SH-SY5Y (cell line): ENCODE measurements at regions not wholly inside any gene's neighbourhood (a gene's known extent, or its start where the extent isn't known, plus 50 kb on each side); places are given as distances from the start of the nearest gene placed in this dataset.

Experiments used
- GATA2 ChIP-seq: IDR thresholded peaks from 2 replicates; pipeline ENCODE4 v1.6.1; 2011; ENCODE audit warnings: mild to moderate bottlenecking, low read depth, low read length
- GATA3 ChIP-seq: IDR thresholded peaks from 2 replicates; pipeline ENCODE4 v1.6.1; 2011; ENCODE audit warnings: low read depth, mild to moderate bottlenecking, low read length, moderate library complexity

DNA sequence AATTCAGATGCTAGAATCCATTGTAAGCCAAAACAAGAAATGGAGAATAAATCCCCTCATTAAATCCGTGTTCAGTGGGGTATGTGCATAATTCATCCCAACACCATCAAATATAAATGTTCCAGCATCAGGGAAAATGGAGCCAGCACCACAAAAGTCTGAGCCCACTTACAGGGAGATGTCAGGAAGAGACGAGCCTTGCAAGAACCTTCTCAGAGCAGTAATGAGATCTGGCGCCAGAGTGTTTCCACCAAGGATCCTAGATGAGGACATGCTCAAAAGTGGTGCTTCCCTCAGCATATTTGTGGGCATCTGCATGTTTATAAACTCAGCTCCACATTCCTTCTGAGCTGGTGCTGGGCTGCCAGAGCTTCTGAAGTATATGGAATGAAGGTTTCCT is 541.9 kb upstream of the C16orf82 start:
- no peak for TF ChIP-seq GATA3
- TF ChIP-seq GATA2 = no peak
